GM23338 (cell line): ENCODE measurements at regions not wholly inside any gene's neighbourhood (a gene's known extent, or its start where the extent isn't known, plus 50 kb on each side); places are given as distances from the start of the nearest gene placed in this dataset.

Experiments used
- CREB1 ChIP-seq: fragments of 250-450 bp; sonication (Bioruptor Pico); IDR thresholded peaks from 2 replicates; pipeline ENCODE4 v1.5.0; 2020; ENCODE audit warnings: low read depth, mild to moderate bottlenecking, moderate library complexity
- CTCF ChIP-seq, 2 experiments: fragments of 200-600 bp in 1 of 2; sonication (generic) in 1 of 2; conservative IDR thresholded peaks; 2 replicates each; pipeline versions ENCODE4 v1.5.1 to v1.6.1; 2016 to 2017; ENCODE audit warnings: antibody characterized with exemption in 2 of 2, low read depth in 2 of 2, mild to moderate bottlenecking in 2 of 2, moderate library complexity in 1 of 2
- EZH2 ChIP-seq: fragments of 200-600 bp; sonication (generic); IDR thresholded peaks from one replicate; pipeline ENCODE4 v1.8.0; 2017; ENCODE audit warnings: antibody characterized with exemption, mild to moderate bottlenecking, low read depth; ENCODE audit not compliant: unreplicated experiment
- JUNB ChIP-seq: IDR thresholded peaks from one replicate; pipeline ENCODE4 v1.6.1; 2016; ENCODE audit warnings: antibody characterized with exemption; ENCODE audit not compliant: unreplicated experiment
- POLR2AphosphoS5 ChIP-seq: IDR thresholded peaks from 2 replicates; pipeline ENCODE4 v1.6.1; 2016; ENCODE audit warnings: antibody characterized with exemption, low read depth
- ZNF331 ChIP-seq: fragments of 250-450 bp; sonication (Bioruptor Pico); IDR thresholded peaks from 2 replicates; pipeline ENCODE4 v1.5.0; 2020; ENCODE audit warnings: low read depth, mild to moderate bottlenecking, moderate library complexity

- TF ChIP-seq CTCF (conservative IDR thresholded peaks at IDR 0.05; ENCODE audit: low read depth in 2 of 2) (no peak), POLR2AphosphoS5 (no peak), EZH2 (no peak), ZNF331 (CRISPR knock-in tag) (no peak), JUNB (no peak), CREB1 (CRISPR knock-in tag) (no peak)
These were observed 82.6 kb upstream of the DPYD start for GRCh38 chr1:98003442-98003841.
